ENCODE measurements at regions not wholly inside any gene's neighbourhood (a gene's known extent, or its start where the extent isn't known, plus 50 kb on each side); places are given as distances from the start of the nearest gene placed in this dataset.
A peak's percentile ranks its signal among the peaks of the same experiment; 100 is the strongest.

GRCh38 chr5:63125862-63126261, 547.2 kb downstream of the LRRC70 start:
- TF ChIP-seq CTCF (IDR thresholded peaks at IDR 0.05): peak; percentile 53 to 65 (median 59)
- no peak for TF ChIP-seq POLR2A (IDR thresholded peaks at IDR 0.05)
